GM10266 (cell line): ENCODE measurements at regions not wholly inside any gene's neighbourhood (a gene's known extent, or its start where the extent isn't known, plus 50 kb on each side); places are given as distances from the start of the nearest gene placed in this dataset.

Experiments
- DNase-seq: peaks from one replicate; pipeline ENCODE4 v3.0.0; 2012; ENCODE audit errors: extremely low spot score
- CTCF ChIP-seq: IDR thresholded peaks from 2 replicates; pipeline ENCODE4 v1.5.1; 2012; ENCODE audit warnings: mild to moderate bottlenecking, low read depth; ENCODE audit not compliant: control insufficient read depth, insufficient read depth; ENCODE audit errors: missing control alignments

- TF ChIP-seq CTCF = no peak
- DNase-seq = no peak
Observed at GRCh38 chr19:28867978-28868377, 345.0 kb downstream of the UQCRFS1 start.

GRCh38 chr19:28864577-28865042 lies 348.3 kb downstream of the UQCRFS1 start:
- TF ChIP-seq CTCF = no peak
- DNase-seq = no peak

DNA sequence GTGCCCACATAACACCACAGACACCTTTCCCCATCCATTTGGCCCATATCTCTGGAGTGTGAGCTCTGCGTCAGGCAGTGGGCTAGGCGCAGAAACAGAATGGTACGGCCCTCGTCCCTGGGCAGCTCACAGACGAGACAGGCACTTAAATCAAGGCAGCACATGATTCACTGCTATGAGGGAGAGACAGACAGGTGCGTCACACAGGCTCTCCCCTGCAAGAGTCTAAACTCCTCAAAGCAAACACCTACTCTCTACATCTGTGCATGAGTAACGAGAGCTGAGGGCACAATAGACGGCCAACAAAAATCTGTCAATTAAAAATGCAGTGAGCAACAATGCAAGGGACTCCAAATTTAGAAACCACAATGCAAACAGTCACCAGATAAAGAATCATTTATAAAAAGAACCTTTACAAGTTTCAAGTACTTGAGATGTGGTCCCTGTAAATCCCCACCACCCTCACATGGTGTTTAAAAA lies 348.9 kb downstream of the UQCRFS1 start:
- DNase-seq = no peak
- TF ChIP-seq CTCF = no peak

GRCh38 chr19:28862238-28862637 lies 350.7 kb downstream of the UQCRFS1 start:
- no peak for DNase-seq
- no peak for TF ChIP-seq CTCF

GRCh38 chr19:28859811-28860210 lies 353.1 kb downstream of the UQCRFS1 start:
- DNase-seq = no peak
- TF ChIP-seq CTCF = no peak

GRCh38 chr19:28858933-28859332 lies 354.0 kb downstream of the UQCRFS1 start:
- no peak for TF ChIP-seq CTCF
- DNase-seq = no peak

DNA sequence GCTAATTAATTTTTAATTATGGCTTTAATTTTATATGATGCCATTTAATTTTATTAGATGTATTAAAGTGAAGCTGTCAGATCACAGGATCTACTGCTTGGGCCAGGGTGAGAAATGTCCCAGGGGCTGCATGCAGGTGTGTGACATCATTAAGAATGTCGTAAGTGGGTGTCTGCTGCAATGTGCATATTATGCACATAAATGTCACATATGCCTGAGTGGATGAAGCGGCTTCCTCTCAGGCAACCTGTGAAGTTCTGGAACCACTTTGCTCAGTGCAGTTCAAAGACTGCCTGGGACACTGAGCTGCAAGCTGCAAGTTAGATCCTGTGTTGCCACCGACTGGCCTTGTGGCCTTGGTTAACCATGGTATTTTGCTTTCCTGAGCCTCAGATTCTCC lies 355.0 kb downstream of the UQCRFS1 start:
- no peak for DNase-seq
- no peak for TF ChIP-seq CTCF
